ENCODE measurements at regions not wholly inside any gene's neighbourhood (a gene's known extent, or its start where the extent isn't known, plus 50 kb on each side); places are given as distances from the start of the nearest gene placed in this dataset.

DNA sequence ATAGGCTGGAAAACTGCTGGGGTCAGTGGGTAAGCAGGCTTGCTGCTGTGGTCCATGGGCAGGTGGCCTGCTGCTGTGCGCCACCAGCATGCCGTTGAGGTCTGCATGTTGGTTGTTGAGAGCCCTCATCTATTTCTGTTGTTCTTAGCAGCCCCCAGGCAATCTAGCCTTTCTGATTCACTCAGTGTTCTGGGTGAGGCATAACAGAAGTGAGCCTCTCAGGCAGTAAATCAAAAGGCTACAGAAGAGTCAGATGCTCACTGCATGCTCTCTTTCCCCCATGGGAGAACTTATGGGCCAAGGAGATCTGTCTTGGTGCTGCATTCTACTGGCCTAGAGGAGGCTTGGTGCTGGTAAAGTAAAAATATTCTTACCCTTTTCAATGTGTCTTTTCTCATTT lies 67.8 kb upstream of the ATP10A start:
- peaks cover 10 to 18% of the 10 kb centered on the region in 2 donors for H3K36me3 Mint-ChIP-seq
- DNase-seq (ENCODE audit: low spot score in 2 of 2) (no peak), ATAC-seq (no peak)
- H3K9me3 Mint-ChIP-seq, result peaks cover 13 to 14% of the 10 kb centered on the region in 2 donors
- H3K27ac Mint-ChIP-seq, result no peak overlapping the region

Data from activated naive CD4-positive, alpha-beta T cell treated with anti-CD3 and anti-CD28 coated beads, Interleukin-2, amount 50 U/mL, for 72 hours (primary cell).